Tibial nerve (tissue), 4 donors: ENCODE measurements at regions not wholly inside any gene's neighbourhood (a gene's known extent, or its start where the extent isn't known, plus 50 kb on each side); places are given as distances from the start of the nearest gene placed in this dataset.

Experiments used
- EP300 ChIP-seq, 2 donors: sonication (generic); formaldehyde crosslinking; IDR thresholded peaks; one replicate each; pipeline ENCODE4 v1.6.1; 2017; ENCODE audit warnings: antibody characterized with exemption in 2 of 2, mild to moderate bottlenecking in 1 of 2
- POLR2A ChIP-seq, 2 donors: fragments of 450-650 bp; IDR thresholded peaks; one replicate each; pipeline ENCODE4 v1.6.1; 2017; ENCODE audit warnings: antibody characterized with exemption in 2 of 2, mild to moderate bottlenecking in 2 of 2, moderate library complexity in 2 of 2
- TF ChIP-seq, protein P1 (sequence below), 5 experiments: fragments of 200-600 bp in 3 of 5; fragments of 450-650 bp in 2 of 5; sonication (generic) in 3 of 5; IDR thresholded peaks; one replicate each; pipeline ENCODE4 v1.5.1; 2016 to 2019; ENCODE audit warnings: antibody characterized with exemption in 5 of 5, mild to moderate bottlenecking in 3 of 5, moderate library complexity in 2 of 5

DNA sequence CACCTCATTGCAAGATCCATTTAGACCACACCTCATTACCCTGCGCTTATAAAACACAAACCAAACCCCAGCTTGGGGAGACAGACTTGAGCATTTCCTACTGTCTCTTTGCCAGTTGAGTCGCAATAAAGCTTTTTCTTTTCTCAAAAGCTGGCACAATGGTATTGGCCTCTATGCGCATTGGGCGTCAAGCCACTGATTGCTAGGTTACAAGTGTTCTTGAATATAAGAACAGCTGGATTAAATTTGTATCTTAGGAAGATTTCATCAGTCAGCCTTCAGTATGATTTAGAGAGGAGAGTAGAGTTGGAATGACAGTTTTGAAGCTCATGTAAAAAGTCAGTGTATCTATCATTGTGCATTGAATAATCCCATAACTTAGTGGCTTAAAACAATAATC, 84.9 kb upstream of the RAB4A start:
- TF ChIP-seq, protein P1, sequence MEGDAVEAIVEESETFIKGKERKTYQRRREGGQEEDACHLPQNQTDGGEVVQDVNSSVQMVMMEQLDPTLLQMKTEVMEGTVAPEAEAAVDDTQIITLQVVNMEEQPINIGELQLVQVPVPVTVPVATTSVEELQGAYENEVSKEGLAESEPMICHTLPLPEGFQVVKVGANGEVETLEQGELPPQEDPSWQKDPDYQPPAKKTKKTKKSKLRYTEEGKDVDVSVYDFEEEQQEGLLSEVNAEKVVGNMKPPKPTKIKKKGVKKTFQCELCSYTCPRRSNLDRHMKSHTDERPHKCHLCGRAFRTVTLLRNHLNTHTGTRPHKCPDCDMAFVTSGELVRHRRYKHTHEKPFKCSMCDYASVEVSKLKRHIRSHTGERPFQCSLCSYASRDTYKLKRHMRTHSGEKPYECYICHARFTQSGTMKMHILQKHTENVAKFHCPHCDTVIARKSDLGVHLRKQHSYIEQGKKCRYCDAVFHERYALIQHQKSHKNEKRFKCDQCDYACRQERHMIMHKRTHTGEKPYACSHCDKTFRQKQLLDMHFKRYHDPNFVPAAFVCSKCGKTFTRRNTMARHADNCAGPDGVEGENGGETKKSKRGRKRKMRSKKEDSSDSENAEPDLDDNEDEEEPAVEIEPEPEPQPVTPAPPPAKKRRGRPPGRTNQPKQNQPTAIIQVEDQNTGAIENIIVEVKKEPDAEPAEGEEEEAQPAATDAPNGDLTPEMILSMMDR (IDR thresholded peaks at IDR 0.05): no peak
- TF ChIP-seq EP300 (IDR thresholded peaks at IDR 0.05) (no peak), POLR2A (IDR thresholded peaks at IDR 0.05) (no peak)
